ENCODE measurements at regions not wholly inside any gene's neighbourhood (a gene's known extent, or its start where the extent isn't known, plus 50 kb on each side); places are given as distances from the start of the nearest gene placed in this dataset.

- intact Hi-C loops (cut with DNase I) = no loop called here
- no peak for DNase-seq
Observed at GRCh38 chr7:54810401-54810800, 51.4 kb upstream of the SEC61G start.

- intact Hi-C loops (cut with DNase I) = no loop called here
- no peak for DNase-seq
Observed at GRCh38 chr7:54811041-54811845, 52.2 kb upstream of the SEC61G start.

- no peak for DNase-seq
- intact Hi-C loops (cut with DNase I) = no loop called here
Observed at GRCh38 chr7:54811846-54812254, 52.8 kb upstream of the SEC61G start.

- intact Hi-C loops (cut with DNase I) = no loop called here
- DNase-seq = no peak
Observed at GRCh38 chr7:54812756-54813322, 53.8 kb upstream of the SEC61G start.

GRCh38 chr7:54813398-54813797 lies 54.4 kb upstream of the SEC61G start:
- peak in 9 of 42 donors; percentile 15 to 53 (median 32) for DNase-seq
- intact Hi-C loops (cut with DNase I) = no loop called here

GRCh38 chr7:54814401-54814800 lies 55.4 kb upstream of the SEC61G start:
- intact Hi-C loops (cut with DNase I) = no loop called here
- DNase-seq = no peak

GRCh38 chr7:54817152-54817551 lies 58.1 kb upstream of the SEC61G start:
- DNase-seq = no peak
- intact Hi-C loops (cut with DNase I) = no loop called here

GRCh38 chr7:54823776-54824175 lies 64.8 kb upstream of the SEC61G start:
- intact Hi-C loops (cut with DNase I) = no loop called here
- peak in 12 of 42 donors; percentile 6 to 53 (median 24) for DNase-seq

GRCh38 chr7:54824655-54825054 lies 65.6 kb upstream of the SEC61G start:
- DNase-seq = no peak
- intact Hi-C loops (cut with DNase I) = no loop called here

GRCh38 chr7:54825368-54825767 lies 66.4 kb upstream of the SEC61G start:
- DNase-seq = no peak
- intact Hi-C loops (cut with DNase I) = no loop called here

GRCh38 chr7:54827734-54828133 lies 68.7 kb upstream of the SEC61G start:
- intact Hi-C loops (cut with DNase I) = no loop called here
- no peak for DNase-seq

- no peak for DNase-seq
- intact Hi-C loops (cut with DNase I) = no loop called here
Observed at GRCh38 chr7:54831046-54831643, 72.1 kb upstream of the SEC61G start.

GRCh38 chr7:54831644-54832095 lies 72.7 kb upstream of the SEC61G start:
- no peak for DNase-seq
- intact Hi-C loops (cut with DNase I) = no loop called here

GRCh38 chr7:54833001-54833467 lies 74.0 kb upstream of the SEC61G start:
- DNase-seq = peak in 20 of 42 donors; percentile 8 to 72 (median 38)
- intact Hi-C loops (cut with DNase I) = no loop called here

GRCh38 chr7:54837168-54837567 lies 78.2 kb upstream of the SEC61G start:
- DNase-seq = no peak
- intact Hi-C loops (cut with DNase I) = no loop called here

- intact Hi-C loops (cut with DNase I) = no loop called here
- peak in 10 of 42 donors; percentile 4 to 55 (median 46) for DNase-seq
Observed at GRCh38 chr7:54837761-54838160, 78.8 kb upstream of the SEC61G start.

- no peak for DNase-seq
- intact Hi-C loops (cut with DNase I) = no loop called here
Observed at GRCh38 chr7:54838175-54838910, 79.3 kb upstream of the SEC61G start.

GRCh38 chr7:54839575-54840213 lies 80.7 kb upstream of the SEC61G start:
- peak in 39 of 42 donors; percentile 9 to 77 (median 45) for DNase-seq
- intact Hi-C loops (cut with DNase I) = no loop called here
